K562 (cell line): ENCODE measurements at regions not wholly inside any gene's neighbourhood (a gene's known extent, or its start where the extent isn't known, plus 50 kb on each side); places are given as distances from the start of the nearest gene placed in this dataset.

Experiments used
- ATAC-seq: fragments of 200-7000 bp; cut with Tn5 transposase; 3 replicates; pipeline ENCODE4 v1.9.1; 2020; ENCODE audit warnings: moderate library complexity
- BruUV-seq: library from RNA; stranded (reverse); fragments of 400-500 nt; replicated peaks from 2 replicates; lab custom pipeline; 2021; lab: Mats Ljungman, UMichigan
- CTCF ChIA-PET: fragments of 300-600 bp; formaldehyde crosslinking; extraction: SDS; loops from one replicate; lab custom pipeline; 2021; ENCODE audit warnings: low intra/inter-chr PET ratio; lab: Yijun Ruan, JAX
- POLR2A ChIA-PET: fragments of 300-600, 350-650 bp; sonication (Branson Sonifier 250); formaldehyde crosslinking; extraction: SDS; loops from one replicate; lab custom pipeline; 2021; ENCODE audit warnings: antibody characterized with exemption, inconsistent platforms; lab: Yijun Ruan, JAX
- DNase-seq, 4 experiments: peaks; one replicate each; pipeline versions ENCODE4 v3.0.0 to v3.0.0-alpha.2; 2011 to 2018; ENCODE audit warnings: low spot score in 3 of 4, mixed read lengths in 3 of 4; ENCODE audit errors: extremely low read depth in 1 of 4
- FAIRE-seq: peaks from 2 replicates; lab custom pipeline; 2011; peaks lifted over from hg19 to GRCh38; lab: Jason Lieb, UNC
- H2AFZ ChIP-seq: 2 replicates; pipeline ENCODE4 v1.6.0; 2011; ENCODE audit warnings: low read depth, low read length, control low read depth, inconsistent platforms
- H3K27ac ChIP-seq: fragments of 200-600 bp; 3 replicates; pipeline ENCODE4 v1.8.0; 2011; ENCODE audit warnings: low read depth, mild to moderate bottlenecking, control low read depth, inconsistent platforms, low read length, moderate library complexity, mixed read lengths; ENCODE audit errors: extremely low read depth
- H3K27me3 ChIP-seq, 2 experiments: fragments of 300-600 bp in 1 of 2; 2 replicates in 1 of 2; 3 replicates in 1 of 2; pipeline versions ENCODE4 v1.6.0 to v1.8.0; 2011; ENCODE audit warnings: inconsistent platforms in 2 of 2, low read length in 2 of 2, mild to moderate bottlenecking in 1 of 2, mixed read lengths in 1 of 2, moderate library complexity in 1 of 2; ENCODE audit not compliant: control insufficient read depth in 2 of 2, insufficient read depth in 2 of 2
- H3K36me3 ChIP-seq: fragments of 300-600 bp; 3 replicates; pipeline ENCODE4 v1.8.0; 2011; ENCODE audit warnings: mild to moderate bottlenecking, low read length, inconsistent platforms; ENCODE audit not compliant: control insufficient read depth, insufficient read depth
- H3K4me1 ChIP-seq, 2 experiments: fragments of 200-600 bp in 1 of 2; replicated peaks in 1 of 2; 2 replicates in 1 of 2; 3 replicates in 1 of 2; pipeline versions ENCODE4 v1.5.1 to v1.8.0; 2011; ENCODE audit warnings: inconsistent platforms in 2 of 2, low read length in 2 of 2, mild to moderate bottlenecking in 1 of 2, mixed read lengths in 1 of 2, moderate library complexity in 1 of 2; ENCODE audit not compliant: control insufficient read depth in 2 of 2, insufficient read depth in 2 of 2
- H3K4me2 ChIP-seq: 2 replicates; pipeline ENCODE4 v1.6.1; 2011; ENCODE audit warnings: low read length, control low read depth, inconsistent platforms, mixed read lengths; ENCODE audit not compliant: insufficient read depth
- H3K4me3 ChIP-seq: fragments of 200-600 bp; sonication (generic), shearing (Covaris generic); 2 replicates; pipeline ENCODE4 v1.5.1; 2016; ENCODE audit warnings: control low read depth, inconsistent platforms
- H3K79me2 ChIP-seq: fragments of 200-600 bp; 3 replicates; pipeline ENCODE4 v1.8.0; 2011; ENCODE audit warnings: low read length, inconsistent platforms; ENCODE audit not compliant: control insufficient read depth, insufficient read depth
- H3K9ac ChIP-seq, 2 experiments: 2 replicates each; pipeline versions ENCODE4 v1.6.0 to v1.6.1; 2011; ENCODE audit warnings: low read depth in 2 of 2, low read length in 2 of 2, control low read depth in 1 of 2, inconsistent platforms in 1 of 2, mild to moderate bottlenecking in 1 of 2, mixed read lengths in 1 of 2; ENCODE audit not compliant: insufficient read depth in 1 of 2
- H3K9me1 ChIP-seq: one replicate; pipeline ENCODE4 v1.6.0; 2011; ENCODE audit warnings: inconsistent platforms, mild to moderate bottlenecking, low read length, moderate library complexity; ENCODE audit not compliant: control insufficient read depth, insufficient read depth
- H3K9me3 ChIP-seq: replicated peaks from 2 replicates; pipeline ENCODE4 v1.5.1; 2011; ENCODE audit warnings: low read depth, low read length, inconsistent platforms; ENCODE audit not compliant: control insufficient read depth, insufficient read depth
- H4K20me1 ChIP-seq: replicated peaks from 2 replicates; pipeline ENCODE4 v1.6.1; 2011; ENCODE audit warnings: low read length, inconsistent platforms, mixed read lengths; ENCODE audit not compliant: control insufficient read depth, insufficient read depth
- BHLHE40 ChIP-seq: IDR thresholded peaks from 2 replicates; pipeline ENCODE4 v1.6.1; 2011; ENCODE audit warnings: low read length, improper control_type of control experiment
- ETS1 ChIP-seq: conservative IDR thresholded peaks from 2 replicates; pipeline ENCODE4 v1.6.1; 2011; ENCODE audit warnings: low read depth, mild to moderate bottlenecking, low read length; ENCODE audit not compliant: control insufficient read depth
- GABPA ChIP-seq: fragments of 200-800 bp; sonication (Bioruptor generic); conservative IDR thresholded peaks from 2 replicates; pipeline ENCODE4 v1.6.1; 2016; ENCODE audit warnings: low read depth, missing genetic modification characterization, missing compliant biosample characterization
- MCM3 ChIP-seq: fragments of 450-650 bp; IDR thresholded peaks from 2 replicates; pipeline ENCODE4 v1.6.1; 2016
- MEIS2 ChIP-seq: fragments of 450-650 bp; IDR thresholded peaks from 2 replicates; pipeline ENCODE4 v1.6.1; 2014; ENCODE audit warnings: mild to moderate bottlenecking; ENCODE audit not compliant: partially characterized antibody
- NCOA2 ChIP-seq, 2 experiments: fragments of 450-650 bp; IDR thresholded peaks; 2 replicates each; pipeline ENCODE4 v1.6.1; 2018; ENCODE audit warnings: mild to moderate bottlenecking in 2 of 2, moderate library complexity in 1 of 2; ENCODE audit not compliant: partially characterized antibody in 2 of 2
- PHB ChIP-seq: fragments of 250-450 bp; sonication (Bioruptor Pico); IDR thresholded peaks from 2 replicates; pipeline ENCODE4 v1.5.0; 2021
- POLR3A ChIP-seq: IDR thresholded peaks from 2 replicates; pipeline ENCODE4 v1.6.1; 2011; ENCODE audit warnings: borderline replicate concordance, mild to moderate bottlenecking, moderate library complexity; ENCODE audit not compliant: insufficient read length, insufficient read depth; ENCODE audit errors: extremely low read depth
- YY1 ChIP-seq, 3 experiments: IDR thresholded peaks; 2 replicates each; pipeline ENCODE4 v1.6.1; 2011; ENCODE audit warnings: low read length in 2 of 3, mild to moderate bottlenecking in 2 of 3, moderate library complexity in 2 of 3, borderline replicate concordance in 1 of 3, control low read depth in 1 of 3, low read depth in 1 of 3; ENCODE audit not compliant: insufficient read depth in 3 of 3, insufficient replicate concordance in 2 of 3, control insufficient read depth in 1 of 3, insufficient read length in 1 of 3; ENCODE audit errors: extremely low read depth in 1 of 3
- ZC3H4 ChIP-seq: sonication (generic); formaldehyde crosslinking; IDR thresholded peaks from 2 replicates; pipeline ENCODE4 v1.9.0; 2021; ENCODE audit warnings: missing genetic modification reagents, borderline replicate concordance
- ZC3H8 ChIP-seq: fragments of 450-650 bp; IDR thresholded peaks from 2 replicates; pipeline ENCODE4 v1.6.1; 2017
- ZEB2 ChIP-seq: fragments of 450-650 bp; IDR thresholded peaks from 2 replicates; pipeline ENCODE4 v1.6.1; 2016
- ZNF655 ChIP-seq: fragments of 250-450 bp; sonication (Bioruptor Pico); IDR thresholded peaks from 2 replicates; pipeline ENCODE4 v1.5.0; 2021
- ZNF778 ChIP-seq: fragments of 450-650 bp; formaldehyde crosslinking; IDR thresholded peaks from 2 replicates; pipeline ENCODE4 v1.4.0; 2020; ENCODE audit warnings: mild to moderate bottlenecking, moderate library complexity
- ZNF79 ChIP-seq: fragments of 250-450 bp; sonication (Bioruptor Pico); IDR thresholded peaks from 2 replicates; pipeline ENCODE4 v1.4.0; 2020; ENCODE audit warnings: low read depth, mild to moderate bottlenecking, moderate library complexity
- WGBS: fragments of 100-300 bp; shearing (Covaris generic); methylation state at CpG from one replicate; pipeline ENCODE4 v1.1.6; 2016; ENCODE audit warnings: low coverage, mixed read lengths; ENCODE audit not compliant: insufficient coverage; ENCODE audit errors: missing lambda C conversion rate; 5-methylcytosine and 5-hydroxymethylcytosine counted together
- in situ Hi-C: fragments of 300-500 bp; cut with MboI; formaldehyde crosslinking; loops from 4 replicates; pipeline ENCODE4 v1.15.0; 2018; ENCODE audit warnings: inconsistent platforms, mixed read lengths
- intact Hi-C: fragments of 100-400 bp; cut with micrococcal nuclease; formaldehyde crosslinking; loops from 2 replicates; pipeline ENCODE4 v1.14.2; 2022
- TF ChIP-seq, protein P1 (sequence below): fragments of 450-650 bp; IDR thresholded peaks from 2 replicates; pipeline ENCODE4 v1.6.1; 2016

GRCh38 chr5:4233671-4234070, 638.0 kb downstream of the IRX1 start (continued):
- TF ChIP-seq MEIS2 = no peak
- no peak for TF ChIP-seq ETS1
- no peak for TF ChIP-seq PHB (CRISPR knock-in tag)
- TF ChIP-seq YY1 (IDR thresholded peaks at IDR 0.05; ENCODE audit: borderline replicate concordance in 1 of 3, control insufficient read depth in 1 of 3, extremely low read depth in 1 of 3, insufficient read depth in 3 of 3, insufficient read length in 1 of 3, insufficient replicate concordance in 2 of 3, low read depth in 1 of 3, low read length in 2 of 3) = no peak
- no peak for TF ChIP-seq ZEB2
- no peak for TF ChIP-seq POLR3A
- TF ChIP-seq ZC3H4 (CRISPR knock-in tag) = no peak
- no peak for TF ChIP-seq GABPA (tag)
- TF ChIP-seq MCM3 = no peak
- TF ChIP-seq, all 486 proteins: peak for 0

GRCh38 chr5:4243479-4244264, 648.0 kb downstream of the IRX1 start:
- Histone ChIP-seq H3K27ac (no peak overlapping the region), H3K79me2 (no peaks in the 10 kb centered on the region), H2AFZ (no peak overlapping the region), H3K9me3 (no peaks in the 10 kb centered on the region), H3K4me2 (no peak overlapping the region), H3K36me3 (no peaks in the 10 kb centered on the region), H3K9me1 (no peaks in the 10 kb centered on the region), H3K4me1 (no peaks in the 10 kb centered on the region), H3K4me3 (no peak overlapping the region), H3K9ac (no peak overlapping the region), H3K27me3 (no peaks in the 10 kb centered on the region), H4K20me1 (no peaks in the 10 kb centered on the region)
- no peak for TF ChIP-seq ZNF79
- TF ChIP-seq ZNF778 (CRISPR knock-in tag) = no peak
- TF ChIP-seq ZC3H8 = no peak
- TF ChIP-seq ZNF655 (CRISPR knock-in tag) = no peak
- TF ChIP-seq, protein P1, sequence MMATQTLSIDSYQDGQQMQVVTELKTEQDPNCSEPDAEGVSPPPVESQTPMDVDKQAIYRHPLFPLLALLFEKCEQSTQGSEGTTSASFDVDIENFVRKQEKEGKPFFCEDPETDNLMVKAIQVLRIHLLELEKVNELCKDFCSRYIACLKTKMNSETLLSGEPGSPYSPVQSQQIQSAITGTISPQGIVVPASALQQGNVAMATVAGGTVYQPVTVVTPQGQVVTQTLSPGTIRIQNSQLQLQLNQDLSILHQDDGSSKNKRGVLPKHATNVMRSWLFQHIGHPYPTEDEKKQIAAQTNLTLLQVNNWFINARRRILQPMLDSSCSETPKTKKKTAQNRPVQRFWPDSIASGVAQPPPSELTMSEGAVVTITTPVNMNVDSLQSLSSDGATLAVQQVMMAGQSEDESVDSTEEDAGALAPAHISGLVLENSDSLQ = no peak
- no peak for TF ChIP-seq BHLHE40
- no peak for TF ChIP-seq NCOA2 (IDR thresholded peaks at IDR 0.05; ENCODE audit: partially characterized antibody in 2 of 2)
- 0% methylated on average over 9 of the region's 9 CpGs for whole genome bisulfite sequencing
- POLR2A ChIA-PET = no interaction called here
- CTCF ChIA-PET = no interaction called here
- FAIRE-seq (no peak), ATAC-seq (no peak), DNase-seq (no peak)
- in situ Hi-C loops = no loop called here
- no TSS peak for BruUV-seq
- intact Hi-C loops = no loop called here
